ENCODE measurements at regions not wholly inside any gene's neighbourhood (a gene's known extent, or its start where the extent isn't known, plus 50 kb on each side); places are given as distances from the start of the nearest gene placed in this dataset.

DNA sequence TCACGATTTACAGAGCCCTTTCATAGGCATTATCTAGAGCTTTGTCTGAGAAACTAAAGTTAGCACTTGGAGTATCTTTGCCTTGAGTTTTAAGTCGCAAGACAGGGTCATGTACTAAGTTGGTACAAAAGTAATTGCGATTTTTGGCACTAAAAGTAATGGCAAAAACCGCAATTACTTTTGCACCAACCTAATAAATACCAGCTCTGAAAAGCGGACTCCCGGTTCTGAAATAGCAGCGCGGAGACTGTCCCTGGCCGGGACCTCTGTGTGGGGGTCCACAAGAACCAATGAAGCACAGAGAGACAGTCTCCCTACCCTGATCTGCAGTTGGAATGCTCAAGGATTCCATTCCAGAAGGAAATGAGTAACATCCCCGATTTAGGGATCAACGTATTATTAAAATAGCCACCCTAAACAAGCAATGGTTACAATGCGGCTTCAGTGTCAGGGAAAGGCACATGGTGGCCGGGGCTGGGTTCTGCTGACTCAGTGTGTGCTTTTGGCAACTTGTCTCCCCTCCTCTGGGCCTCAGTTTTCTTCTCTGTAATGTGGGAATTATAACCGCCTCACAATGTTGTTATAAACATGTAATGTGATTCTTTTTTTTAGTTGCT, 150.3 kb upstream of the MCTP2 start (continued):
- no peak for TF ChIP-seq BCL3 (IDR thresholded peaks at IDR 0.05; ENCODE audit: borderline replicate concordance, insufficient read depth, low read depth, low read length, poor library complexity, severe bottlenecking)
- TF ChIP-seq TAF1 (IDR thresholded peaks at IDR 0.05; ENCODE audit: borderline replicate concordance, low read depth, low read length): no peak
- TF ChIP-seq, protein P1, sequence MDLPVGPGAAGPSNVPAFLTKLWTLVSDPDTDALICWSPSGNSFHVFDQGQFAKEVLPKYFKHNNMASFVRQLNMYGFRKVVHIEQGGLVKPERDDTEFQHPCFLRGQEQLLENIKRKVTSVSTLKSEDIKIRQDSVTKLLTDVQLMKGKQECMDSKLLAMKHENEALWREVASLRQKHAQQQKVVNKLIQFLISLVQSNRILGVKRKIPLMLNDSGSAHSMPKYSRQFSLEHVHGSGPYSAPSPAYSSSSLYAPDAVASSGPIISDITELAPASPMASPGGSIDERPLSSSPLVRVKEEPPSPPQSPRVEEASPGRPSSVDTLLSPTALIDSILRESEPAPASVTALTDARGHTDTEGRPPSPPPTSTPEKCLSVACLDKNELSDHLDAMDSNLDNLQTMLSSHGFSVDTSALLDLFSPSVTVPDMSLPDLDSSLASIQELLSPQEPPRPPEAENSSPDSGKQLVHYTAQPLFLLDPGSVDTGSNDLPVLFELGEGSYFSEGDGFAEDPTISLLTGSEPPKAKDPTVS (IDR thresholded peaks at IDR 0.05; ENCODE audit: low read depth, low read length): no peak
- TF ChIP-seq SUPT20H (IDR thresholded peaks at IDR 0.05; ENCODE audit: borderline replicate concordance, control insufficient read depth, low read depth, low read length): no peak
- no peak for TF ChIP-seq SMAD5 (IDR thresholded peaks at IDR 0.05; ENCODE audit: low read depth)
- TF ChIP-seq RB1 (IDR thresholded peaks at IDR 0.05; ENCODE audit: borderline replicate concordance): no peak

- ChIA-PET CTCF (interaction anchor here (1.1 to 1.2 kb wide), 2 partner anchors 11 to 34 kb away, joined by 3 to 4 read pairs; no protein-coding TSS in a partner anchor), SMC1A (ENCODE audit: uncharacterized antibody, unreplicated experiment) (no interaction called here), POLR2A (no interaction called here), RAD21 (ENCODE audit: unreplicated experiment) (no interaction called here)
- Histone ChIP-seq H3K4me2 (ENCODE audit: control insufficient read depth, insufficient read depth) (no peak overlapping the region), H3K9me3 (replicated peaks; ENCODE audit: control insufficient read depth, insufficient read depth, low read length) (no peaks in the 10 kb centered on the region), H3K9ac (ENCODE audit: control insufficient read depth, insufficient read depth, low read length) (no peak overlapping the region), H3K4me1 (ENCODE audit: control insufficient read depth, insufficient read depth, low read length) (no peaks in the 10 kb centered on the region), H3K79me2 (ENCODE audit: control insufficient read depth, insufficient read depth, low read length) (no peaks in the 10 kb centered on the region), H3K27me3 (replicated peaks in 1 of 2; ENCODE audit: control insufficient read depth in 2 of 2, insufficient read depth in 2 of 2, low read length in 1 of 2) (peaks cover 0 to 2% of the 10 kb centered on the region in 2 experiments; a peak in 2 of 4 replicates), H4K20me1 (ENCODE audit: control insufficient read depth, insufficient read depth) (no peaks in the 10 kb centered on the region), H3K27ac (ENCODE audit: control insufficient read depth, insufficient read depth) (no peak overlapping the region), H3K4me3 (no peak overlapping the region), H3K36me3 (ENCODE audit: control insufficient read depth in 2 of 2, insufficient read depth in 2 of 2, low read length in 1 of 2) (no peaks in the 10 kb centered on the region), H2AFZ (ENCODE audit: control insufficient read depth, low read depth, low read length) (no peak overlapping the region)
- DNase-seq (ENCODE audit: low read depth, low spot score) (no peak), ATAC-seq (peak; percentile 83), FAIRE-seq (no peak)
- 1% methylated on average over 8 of the region's 8 CpGs for WGBS (ENCODE audit: insufficient coverage, insufficient replicate concordance, low lambda C conversion rate, missing lambda C conversion rate)
- BruUV-seq (replicated peaks): no TSS peak
- intact Hi-C loops (cut with micrococcal nuclease; ENCODE audit: unreplicated experiment): no loop called here
- in situ Hi-C loops (cut with MboI): no loop called here
- TF ChIP-seq SMAD1 (IDR thresholded peaks at IDR 0.05; ENCODE audit: low read depth, partially characterized antibody): no peak
- TF ChIP-seq BMI1 (IDR thresholded peaks at IDR 0.05; ENCODE audit: borderline replicate concordance): no peak
- TF ChIP-seq MLLT1 (IDR thresholded peaks at IDR 0.05): no peak
- no peak for TF ChIP-seq MEF2B (IDR thresholded peaks at IDR 0.05; ENCODE audit: partially characterized antibody, poor library complexity, severe bottlenecking)
- TF ChIP-seq PKNOX1 (IDR thresholded peaks at IDR 0.05): peak; percentile 44; the same call in 1 of the 2 replicates
- no peak for TF ChIP-seq MAX (IDR thresholded peaks at IDR 0.05; ENCODE audit: low read depth, low read length)
- TF ChIP-seq, protein P2, sequence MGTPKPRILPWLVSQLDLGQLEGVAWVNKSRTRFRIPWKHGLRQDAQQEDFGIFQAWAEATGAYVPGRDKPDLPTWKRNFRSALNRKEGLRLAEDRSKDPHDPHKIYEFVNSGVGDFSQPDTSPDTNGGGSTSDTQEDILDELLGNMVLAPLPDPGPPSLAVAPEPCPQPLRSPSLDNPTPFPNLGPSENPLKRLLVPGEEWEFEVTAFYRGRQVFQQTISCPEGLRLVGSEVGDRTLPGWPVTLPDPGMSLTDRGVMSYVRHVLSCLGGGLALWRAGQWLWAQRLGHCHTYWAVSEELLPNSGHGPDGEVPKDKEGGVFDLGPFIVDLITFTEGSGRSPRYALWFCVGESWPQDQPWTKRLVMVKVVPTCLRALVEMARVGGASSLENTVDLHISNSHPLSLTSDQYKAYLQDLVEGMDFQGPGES (IDR thresholded peaks at IDR 0.05): no peak
- no peak for TF ChIP-seq ZZZ3 (IDR thresholded peaks at IDR 0.05; ENCODE audit: control insufficient read depth, insufficient read length, low read depth)
- 0 out of 2 replicates have a peak, but pooled peaks have one; percentile 23 for TF ChIP-seq YY1 (IDR thresholded peaks at IDR 0.05; ENCODE audit: low read depth, low read length)
- TF ChIP-seq RUNX3 (IDR thresholded peaks at IDR 0.05; ENCODE audit: low read length): no peak; the same call in 1 of the 2 replicates
Measured at GRCh38 chr15:94080416-94080815, 150.9 kb upstream of the MCTP2 start.

Measured in GM12878 (cell line).